NCI-H1092 treated with DMSO at 0.1 percent for 48 hours (cell line): ENCODE measurements at regions not wholly inside any gene's neighbourhood (a gene's known extent, or its start where the extent isn't known, plus 50 kb on each side); places are given as distances from the start of the nearest gene placed in this dataset.
"Not testable (repeated sequence)": the region's sequence is repeated elsewhere in the genome, so short reads cannot be mapped to it uniquely, and the experiment has no call there.

ENCODE experiments used
- DNase-seq: peaks from one replicate; lab custom pipeline; 2025; lab: John Stamatoyannopoulos, UW

DNA sequence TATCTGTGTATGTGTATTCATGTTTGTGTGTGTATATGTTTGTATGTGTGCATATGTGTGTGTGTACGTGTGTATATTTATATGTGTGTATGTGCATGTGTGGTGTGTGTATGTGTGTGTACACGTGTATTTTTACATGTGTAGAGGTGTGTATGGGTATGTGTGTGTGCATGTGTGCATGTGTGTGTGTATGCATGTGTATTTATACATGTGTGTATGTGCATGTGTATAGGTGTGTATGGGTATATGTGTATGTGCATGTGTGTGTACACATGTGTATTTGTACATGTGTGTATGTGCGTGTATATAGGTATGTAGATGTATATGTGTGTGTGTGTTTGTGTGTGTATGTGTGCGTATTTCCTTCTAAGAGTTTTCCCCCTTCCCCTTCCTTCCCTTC lies 207.7 kb upstream of the ATP6AP2 start:
- DNase-seq = no peak

DNA sequence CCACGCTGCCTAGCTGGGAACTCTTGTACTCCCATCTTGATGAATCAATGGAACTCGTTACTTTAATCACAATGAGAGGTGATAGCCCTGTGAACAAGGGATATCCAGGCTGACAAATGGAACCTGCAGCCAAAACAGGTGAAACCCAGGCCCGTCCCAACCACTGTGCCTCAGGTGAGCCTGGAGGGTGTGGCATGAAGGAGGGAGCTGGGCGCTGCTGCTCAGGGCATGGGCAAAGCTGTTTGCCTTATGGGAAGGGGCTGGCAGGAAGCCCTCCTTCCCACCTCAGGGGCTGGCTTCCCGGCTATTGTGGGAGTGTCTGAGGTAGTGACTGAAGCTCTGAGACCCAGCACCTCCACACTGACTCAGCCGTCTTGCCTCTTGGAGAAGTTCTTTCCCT lies 209.4 kb upstream of the ATP6AP2 start:
- DNase-seq = no peak

DNA sequence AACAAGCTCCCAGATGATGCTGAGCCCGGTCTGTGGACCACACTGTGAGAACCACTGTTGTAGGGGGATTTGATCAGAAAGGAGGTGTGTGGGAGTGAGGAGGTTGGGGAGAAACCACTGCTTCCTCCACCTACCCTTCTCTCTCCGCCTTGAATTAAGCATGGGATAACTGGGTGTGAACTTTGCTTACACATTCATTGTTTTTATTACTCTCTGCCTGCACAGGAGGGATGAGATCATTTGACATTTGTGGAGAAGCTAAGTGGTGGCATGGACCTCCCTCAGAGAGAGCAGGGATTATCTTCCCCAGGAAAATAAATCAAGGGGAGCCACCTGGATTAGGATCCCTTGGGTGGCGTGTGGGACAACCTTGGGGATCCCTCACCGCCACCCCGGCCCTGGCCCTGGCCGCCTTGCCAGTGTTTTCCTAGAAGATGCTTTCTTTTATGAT lies 212.1 kb upstream of the ATP6AP2 start:
- DNase-seq = no peak

DNA sequence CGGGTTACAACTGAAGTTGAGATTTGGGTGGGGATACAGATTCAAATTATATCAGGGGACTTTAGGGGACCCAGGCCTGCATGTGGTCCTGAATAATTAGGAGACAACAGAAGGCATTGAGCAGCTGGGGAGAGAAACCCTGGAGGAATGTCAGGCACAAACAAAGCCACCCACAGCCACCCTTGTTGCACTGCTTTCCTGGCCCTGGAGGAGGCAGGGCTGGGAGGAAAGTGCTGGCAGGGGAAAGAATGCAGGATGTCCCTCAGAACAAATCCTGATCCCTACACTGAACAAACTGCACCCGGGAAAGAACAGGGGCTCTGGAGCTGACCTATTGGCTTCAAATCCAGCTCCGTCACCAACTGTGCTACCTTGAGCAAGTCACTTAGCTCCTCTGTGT lies 214.1 kb upstream of the ATP6AP2 start:
- DNase-seq = no peak

DNA sequence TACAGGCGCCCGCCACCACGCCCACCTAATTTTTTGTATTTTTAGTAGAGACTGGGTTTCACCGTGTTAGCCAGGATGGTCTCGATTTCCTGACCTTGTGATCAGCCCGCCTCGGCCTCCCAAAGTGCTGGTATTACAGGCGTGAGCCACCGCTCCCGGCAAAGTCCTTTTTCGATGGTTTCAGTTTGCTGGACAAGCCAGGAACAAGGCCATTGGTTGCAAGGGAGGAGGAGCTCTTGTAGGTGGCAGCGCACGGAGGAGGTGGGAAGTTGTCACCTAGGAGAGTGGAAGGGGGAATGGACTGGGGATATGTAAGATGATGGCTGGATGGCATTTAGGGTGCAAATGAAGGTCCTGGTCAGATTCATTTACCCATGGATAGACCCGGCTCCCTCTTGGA lies 218.5 kb upstream of the ATP6AP2 start:
- not testable (repeated sequence) for DNase-seq

DNA sequence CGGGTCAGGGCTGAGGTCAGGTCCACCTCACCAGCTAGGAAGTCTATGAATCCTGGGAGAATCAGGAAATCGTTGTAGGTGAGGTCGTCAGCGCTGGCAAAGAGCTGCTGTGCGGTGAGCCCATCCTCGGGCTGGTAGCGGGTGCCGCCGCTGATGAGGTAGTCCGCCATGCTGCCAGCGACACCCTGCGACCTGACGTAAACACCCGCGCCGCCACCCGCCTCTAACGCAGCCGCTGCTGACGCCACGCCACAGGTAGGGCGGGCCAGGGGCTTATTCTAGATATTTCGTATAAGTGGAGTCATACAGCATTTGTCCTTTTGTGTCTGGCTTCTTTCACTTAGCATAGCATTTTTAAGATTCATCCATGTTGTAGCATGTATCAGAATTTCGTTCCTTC lies 220.2 kb upstream of the ATP6AP2 start:
- DNase-seq = no peak

DNA sequence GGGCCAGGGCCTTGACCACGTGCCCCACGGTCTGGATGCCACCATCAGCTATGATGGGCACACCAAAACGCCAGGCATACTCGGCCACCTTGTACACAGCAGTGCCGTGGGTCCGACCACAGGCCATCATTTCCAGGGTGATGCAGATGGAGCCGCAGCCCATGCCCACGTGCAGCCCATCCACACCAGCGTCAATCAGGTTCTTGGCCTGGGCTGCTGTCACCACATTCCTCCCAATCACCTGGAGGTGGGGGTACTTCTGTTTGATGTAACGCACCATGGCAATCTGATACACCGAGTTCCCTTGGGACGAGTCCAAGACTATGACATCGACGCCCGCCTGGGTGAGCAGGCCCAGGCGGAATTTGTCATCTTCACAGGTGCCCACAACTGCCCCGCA lies 221.2 kb upstream of the ATP6AP2 start:
- DNase-seq = no peak

DNA sequence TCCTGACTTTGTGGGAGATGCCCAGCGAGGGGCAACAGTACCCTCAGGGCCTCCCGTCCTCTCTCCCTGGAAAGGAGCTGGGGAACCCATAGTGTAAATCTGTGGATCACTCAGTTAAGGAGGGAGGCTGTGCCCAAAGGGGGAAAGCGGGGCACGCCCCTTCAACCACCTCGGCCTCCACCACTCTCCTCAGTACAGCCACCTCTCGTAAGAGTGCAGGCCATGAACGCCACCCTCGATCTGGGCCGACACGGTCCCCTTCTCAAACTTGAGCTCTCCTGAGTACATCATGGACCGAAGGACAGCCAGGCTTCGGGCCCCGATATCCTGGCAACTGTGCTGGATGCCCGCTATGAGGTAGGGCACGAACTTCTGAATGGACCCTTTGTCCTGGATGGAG lies 221.8 kb upstream of the ATP6AP2 start:
- DNase-seq = no peak

DNA sequence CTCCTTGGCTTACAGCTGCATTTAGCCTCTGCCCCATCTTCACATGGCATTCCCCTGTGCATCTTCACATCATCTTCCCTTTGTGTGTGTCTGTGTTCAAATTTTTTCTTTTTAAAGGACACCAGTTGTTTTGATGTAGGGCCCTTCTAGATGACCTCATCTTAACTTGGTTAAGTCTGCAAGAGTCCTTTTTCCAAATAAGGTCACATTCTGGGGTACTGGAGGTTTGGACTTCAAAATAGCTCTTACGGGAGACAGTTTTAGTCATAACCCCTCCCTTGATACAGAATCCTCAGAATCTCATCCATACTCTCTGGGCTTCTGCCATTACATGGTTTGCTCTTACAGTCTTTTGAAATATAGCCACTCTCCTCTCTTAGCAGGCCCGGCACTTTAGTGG lies 231.5 kb upstream of the ATP6AP2 start:
- DNase-seq = no peak

DNA sequence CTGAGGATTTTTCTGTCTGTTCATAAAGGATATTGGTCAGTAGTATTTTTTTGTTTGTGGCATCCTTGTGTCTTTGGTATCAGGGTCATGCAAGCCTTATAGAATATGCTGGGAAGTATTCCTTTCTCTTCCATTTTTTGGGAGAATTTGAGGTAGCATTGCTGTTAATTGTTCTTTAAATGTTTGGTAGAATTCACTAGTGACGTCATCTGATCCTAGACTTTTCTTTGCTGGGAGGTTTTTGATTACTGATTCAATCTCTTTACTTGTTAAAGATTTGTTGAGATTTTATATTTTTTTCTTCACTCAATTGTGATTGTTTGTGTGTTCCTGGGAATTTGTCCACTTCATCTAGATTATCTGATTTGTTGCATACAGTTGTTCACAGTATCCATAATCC lies 234.4 kb upstream of the ATP6AP2 start:
- DNase-seq = no peak

DNA sequence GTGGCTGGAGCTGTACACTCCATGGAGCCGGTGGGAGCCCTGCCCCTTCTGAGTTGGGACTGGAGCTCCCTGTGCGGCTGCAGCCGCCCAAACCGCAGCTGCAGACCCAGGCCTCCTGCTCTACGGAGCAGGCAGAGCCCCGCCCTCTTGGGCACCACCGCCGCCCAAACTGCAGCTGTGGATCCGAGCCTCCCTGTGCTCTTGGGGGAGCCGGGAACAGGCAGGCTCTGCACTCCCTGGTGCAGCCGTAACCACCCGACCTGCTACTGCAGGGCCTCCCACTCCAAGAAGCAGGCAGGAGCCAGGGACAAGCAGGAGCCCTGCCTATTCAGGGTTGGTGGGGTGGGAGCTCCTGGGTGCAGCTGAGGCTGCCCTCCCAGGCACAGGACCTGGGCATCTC lies 237.5 kb upstream of the ATP6AP2 start:
- no peak for DNase-seq

DNA sequence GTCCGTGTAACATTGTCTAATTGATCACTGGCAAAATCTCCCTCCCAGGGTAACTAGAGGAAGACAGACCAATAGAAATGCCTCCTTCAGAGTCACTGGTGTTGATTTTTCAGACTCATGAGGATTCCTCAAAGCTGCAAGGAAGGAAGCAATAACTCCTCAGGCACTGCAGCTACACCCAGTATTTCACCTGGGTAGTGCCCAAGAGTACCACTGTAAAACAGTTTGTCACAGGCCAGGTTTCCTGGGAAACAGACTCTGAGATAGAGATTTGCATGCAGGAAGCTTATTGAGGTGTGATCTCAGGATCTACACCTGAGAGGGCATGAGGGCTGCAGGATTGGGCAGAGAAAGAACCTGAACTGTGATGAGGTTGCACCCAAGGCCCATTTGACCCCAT lies 240.7 kb upstream of the ATP6AP2 start:
- DNase-seq = no peak

DNA sequence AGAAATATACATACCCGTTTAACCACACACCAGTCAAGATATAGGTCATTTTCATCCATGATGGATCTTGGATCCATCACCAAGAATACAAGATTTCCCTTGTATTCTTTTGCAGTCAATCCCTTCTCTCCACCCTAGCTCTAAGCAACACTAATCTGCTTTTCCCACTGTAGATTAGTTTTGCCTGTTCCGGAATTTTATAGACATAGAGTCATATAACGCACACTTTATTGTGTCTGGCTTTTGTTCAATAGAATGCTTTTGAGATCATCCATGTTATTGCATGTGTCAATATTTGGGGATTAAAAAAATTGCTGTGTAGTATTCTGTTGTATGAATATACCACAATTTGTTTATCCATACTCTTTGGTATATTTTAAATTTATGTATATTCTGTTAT lies 235.6 kb upstream of the BCOR start:
- DNase-seq = no peak

DNA sequence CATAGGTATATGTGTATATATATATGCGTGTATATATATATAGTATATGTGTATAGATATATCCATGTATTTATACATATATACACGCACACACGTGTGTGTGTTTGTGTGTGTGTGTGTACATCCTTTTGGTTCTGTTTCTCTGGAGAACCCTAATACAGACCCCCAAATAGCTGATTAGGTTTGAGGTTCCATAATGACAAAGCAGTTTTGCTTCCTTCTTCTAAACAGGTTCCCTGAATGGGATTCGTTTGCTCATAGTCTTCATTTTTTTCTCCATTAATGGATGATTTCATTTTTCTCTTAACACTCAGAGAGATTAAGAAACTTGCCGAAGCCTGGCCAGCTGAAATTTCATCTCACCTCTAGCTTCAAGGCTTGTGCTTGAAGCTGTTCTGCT lies 234.0 kb upstream of the BCOR start:
- DNase-seq = no peak

DNA sequence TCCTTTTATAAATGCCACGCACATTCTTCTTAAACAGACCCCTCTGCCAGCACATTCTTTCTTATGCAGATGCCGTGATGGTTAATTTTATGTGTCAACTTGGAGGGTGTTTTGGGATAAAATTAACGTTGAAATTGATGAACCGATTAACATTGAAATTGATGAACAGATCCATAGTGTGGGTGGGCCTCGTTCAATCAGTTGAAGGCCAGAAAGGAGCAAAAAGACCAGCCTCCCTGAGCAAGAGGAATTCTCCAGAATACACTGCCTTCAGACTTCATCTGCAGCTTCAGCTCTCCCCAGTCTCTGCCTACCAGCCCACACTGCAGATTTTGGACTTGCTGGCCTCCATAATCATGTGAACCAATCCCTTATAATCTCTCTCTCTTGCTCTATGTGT lies 233.6 kb upstream of the BCOR start:
- DNase-seq = no peak

DNA sequence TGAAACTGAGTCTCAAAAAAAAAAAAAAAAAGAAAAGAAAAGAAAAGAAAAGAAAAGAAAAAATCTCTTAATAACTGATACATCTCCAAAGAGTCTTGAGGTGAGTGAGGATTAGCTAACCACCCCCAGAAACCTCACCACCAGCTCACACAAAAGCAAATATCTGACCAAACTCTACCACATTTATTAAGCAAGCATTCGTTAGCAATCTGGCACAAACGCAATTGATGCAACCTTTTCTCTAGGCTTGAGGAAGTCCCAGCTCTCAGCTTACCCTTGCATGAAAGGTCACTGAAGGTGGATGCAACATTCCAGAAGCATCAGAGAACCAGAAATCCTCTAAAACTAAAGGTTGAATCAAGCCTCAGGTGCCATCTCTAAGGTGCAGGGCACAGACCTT lies 231.9 kb upstream of the BCOR start:
- DNase-seq = no peak

DNA sequence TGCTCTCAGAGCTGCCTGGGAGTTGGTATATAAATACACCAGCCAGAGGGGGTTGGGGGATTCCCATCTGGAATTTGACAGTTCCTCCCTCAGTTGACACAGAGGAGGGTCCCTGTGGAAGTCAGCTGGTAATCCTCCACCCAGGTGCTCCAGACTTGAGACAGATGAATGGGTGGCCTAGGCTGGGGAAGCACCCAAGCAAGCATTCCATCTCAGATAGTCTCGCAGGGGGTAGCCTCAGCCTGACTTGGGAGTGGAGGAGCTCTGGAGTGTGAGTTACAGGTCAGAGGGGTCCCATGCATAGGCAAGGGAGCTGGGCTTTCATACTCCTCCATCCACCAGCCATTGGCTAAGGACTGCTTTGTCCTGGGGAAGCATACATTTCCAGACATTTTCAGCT lies 229.3 kb upstream of the BCOR start:
- DNase-seq = no peak

DNA sequence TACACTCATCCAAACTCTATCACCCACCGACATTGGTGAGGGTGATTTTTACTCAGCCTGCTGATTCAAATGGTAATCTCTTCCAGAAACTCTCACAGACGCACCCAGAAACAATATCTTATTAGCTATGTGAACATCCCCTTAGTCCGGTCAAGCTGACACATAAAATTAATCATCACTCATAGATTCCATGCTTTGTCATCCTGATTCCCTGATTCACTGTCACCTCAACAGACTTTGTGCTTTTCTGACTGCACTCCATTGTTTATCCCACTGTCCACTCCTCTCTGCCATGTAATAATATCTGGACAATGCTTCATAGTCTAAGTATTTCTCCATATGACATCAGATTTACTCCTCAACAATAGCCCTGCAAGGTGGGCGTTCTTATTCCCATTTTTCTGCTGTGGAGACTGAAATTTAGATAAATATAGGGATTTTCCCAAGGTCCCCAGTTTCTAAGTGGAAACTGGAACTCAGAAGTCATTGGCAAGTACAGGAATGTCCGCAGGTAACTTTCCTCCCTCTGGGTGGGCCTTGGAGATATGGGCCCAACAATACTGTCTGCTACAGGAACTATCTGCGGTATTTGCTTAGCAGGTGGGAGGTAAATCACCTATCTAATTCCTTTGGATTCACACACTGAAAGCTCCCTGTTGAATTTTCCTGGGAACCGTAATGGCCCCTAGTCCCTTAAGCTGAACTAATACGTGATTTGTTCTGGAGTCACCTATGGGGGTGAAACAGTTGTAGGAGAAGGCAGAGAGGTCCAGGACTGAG lies 228.6 kb upstream of the BCOR start:
- DNase-seq = no peak

DNA sequence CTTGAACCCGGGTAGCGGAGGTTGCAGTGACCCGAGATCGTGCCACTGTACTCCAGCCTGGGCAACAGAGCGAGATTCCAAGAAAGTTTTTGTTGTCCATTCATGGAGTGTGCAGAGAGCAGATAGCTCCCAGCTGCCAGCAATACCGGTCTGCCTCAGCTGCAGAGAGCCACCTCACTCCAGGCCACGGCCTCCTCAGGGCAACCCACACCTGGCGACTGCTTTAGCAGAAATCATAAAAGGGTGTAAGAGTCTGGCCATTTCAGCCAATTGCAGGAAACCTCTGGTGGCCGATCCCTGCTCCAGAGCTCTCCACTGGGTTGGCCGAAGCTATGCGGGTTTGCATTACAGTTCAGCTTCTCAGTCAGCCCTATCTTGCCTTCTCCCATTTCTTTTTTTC lies 227.4 kb upstream of the BCOR start:
- no peak for DNase-seq

DNA sequence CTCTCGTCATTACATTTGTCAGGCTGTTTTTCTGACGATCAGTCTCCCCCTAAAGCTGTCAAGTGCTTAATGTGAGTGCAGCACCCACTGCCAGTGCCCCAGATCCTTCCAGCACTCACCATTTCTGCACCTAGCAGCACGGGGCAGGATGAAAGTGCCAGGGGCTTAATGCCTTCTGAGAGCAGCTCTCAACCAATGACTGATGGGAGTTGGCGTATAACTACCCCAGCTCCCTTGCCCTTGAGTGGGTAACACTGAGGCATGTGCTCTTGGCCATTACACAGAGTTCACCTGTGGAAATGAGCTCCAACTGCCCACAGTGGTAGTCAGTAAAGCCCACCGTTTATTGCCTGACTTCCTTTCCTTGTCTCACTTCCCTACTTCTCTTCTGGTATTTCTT lies 226.2 kb upstream of the BCOR start:
- no peak for DNase-seq

DNA sequence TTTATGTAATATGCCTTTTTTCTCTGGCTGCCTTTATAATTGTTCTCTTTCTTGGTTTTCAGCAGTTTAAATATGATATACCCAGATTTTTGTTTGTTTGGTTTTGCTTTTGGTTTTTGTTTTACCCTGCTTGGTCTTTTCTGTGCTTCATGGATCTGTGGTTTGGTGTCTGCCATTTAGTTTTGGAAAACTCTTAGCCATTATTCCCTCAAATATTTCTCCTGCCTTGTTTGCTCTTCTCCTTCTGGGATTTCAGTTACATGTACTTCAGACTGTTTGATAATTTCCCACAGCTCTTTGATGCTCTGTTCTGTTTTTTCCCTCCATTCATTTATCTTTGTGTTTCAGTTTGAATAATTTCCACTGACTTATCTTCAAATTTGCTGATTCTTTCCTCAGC lies 223.1 kb upstream of the BCOR start:
- DNase-seq = no peak

DNA sequence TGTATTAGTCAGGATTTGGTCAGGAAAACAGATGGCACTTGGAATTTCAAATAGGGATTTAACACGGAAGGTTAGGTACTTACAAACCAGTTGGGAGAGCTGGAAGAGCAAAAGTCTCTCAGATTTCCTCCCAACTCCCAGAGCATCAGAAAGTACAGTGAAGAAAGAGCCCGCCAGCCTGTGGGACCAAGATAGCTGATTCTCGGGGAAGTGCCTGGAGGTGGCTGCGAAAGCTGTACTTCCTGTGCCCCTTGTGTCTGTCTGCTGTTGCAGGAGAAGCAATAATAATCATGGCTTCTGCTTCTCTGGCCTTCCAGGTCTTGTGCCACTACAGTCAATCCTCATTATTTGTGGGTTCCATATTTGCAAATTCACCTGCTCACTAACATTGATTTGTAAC lies 221.0 kb upstream of the BCOR start:
- DNase-seq = no peak

DNA sequence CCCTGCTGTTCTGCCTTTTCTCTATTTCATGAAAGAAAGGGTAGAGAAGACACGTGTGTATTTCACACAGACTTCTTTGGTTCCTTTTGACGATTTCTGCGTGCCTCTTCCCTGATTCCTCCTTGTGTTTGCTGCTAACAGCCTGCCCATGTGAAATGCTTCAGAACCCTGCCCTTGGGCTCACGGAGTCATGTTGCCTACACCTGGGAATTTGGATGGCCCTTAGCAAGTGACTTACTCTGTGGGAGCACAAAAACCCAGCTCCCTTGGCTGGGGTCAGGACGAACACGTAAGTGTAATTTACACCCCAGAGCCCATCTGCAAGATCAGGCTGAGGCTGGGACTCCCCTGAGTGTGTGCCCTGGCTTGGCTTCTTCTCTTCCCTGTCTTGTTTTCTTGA lies 220.3 kb upstream of the BCOR start:
- no peak for DNase-seq

DNA sequence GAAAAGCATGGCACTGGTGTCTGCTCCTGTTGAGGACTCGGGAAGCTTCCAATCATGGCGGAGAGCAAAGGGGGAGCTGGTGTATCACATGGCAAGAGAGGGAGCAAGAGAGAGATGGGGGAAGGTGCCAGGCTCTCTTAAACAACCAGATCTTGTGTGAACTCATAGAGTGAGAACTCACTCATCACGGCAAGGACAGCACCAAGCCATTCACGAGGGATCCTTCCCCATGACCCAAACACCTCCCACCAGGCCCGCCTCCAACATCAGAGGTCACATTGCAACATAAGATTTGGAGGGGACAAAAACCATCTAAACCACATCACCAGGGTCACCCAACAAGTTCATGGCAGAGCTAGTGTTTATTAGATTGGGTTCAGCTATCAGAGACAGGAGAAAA lies 218.7 kb upstream of the BCOR start:
- no peak for DNase-seq

DNA sequence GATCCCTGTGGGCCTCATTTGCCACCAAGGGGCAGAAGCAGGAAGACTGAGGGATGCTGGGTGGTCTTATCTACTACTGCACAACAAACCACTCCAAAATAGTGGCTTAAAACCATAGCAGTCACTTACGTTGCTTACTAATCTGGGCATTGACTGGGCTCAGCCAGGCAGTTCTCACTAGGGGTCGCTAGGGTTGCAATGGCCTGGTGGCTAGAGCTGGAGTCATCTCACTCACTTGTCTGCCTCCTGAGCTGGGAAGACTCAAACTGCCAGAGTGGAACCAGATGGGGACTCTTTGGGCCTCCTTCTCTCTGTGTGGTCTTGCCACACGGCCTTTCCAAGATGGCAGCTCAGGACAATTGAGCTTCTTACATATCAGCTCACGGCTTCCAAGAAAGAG lies 216.3 kb upstream of the BCOR start:
- DNase-seq = peak; percentile 17
